ENCODE measurements at regions not wholly inside any gene's neighbourhood (a gene's known extent, or its start where the extent isn't known, plus 50 kb on each side); places are given as distances from the start of the nearest gene placed in this dataset.
A peak's percentile ranks its signal among the peaks of the same experiment; 100 is the strongest.

- DNase-seq (ENCODE audit: low spot score), result no peak
- no peak for TF ChIP-seq CTCF (IDR thresholded peaks at IDR 0.05; ENCODE audit: extremely low read depth, missing control alignments)
Measured at GRCh38 chr2:156151351-156151750, 181.2 kb downstream of the NR4A2 start.

- DNase-seq (ENCODE audit: low spot score), result peak; percentile 26
- TF ChIP-seq CTCF (IDR thresholded peaks at IDR 0.05; ENCODE audit: extremely low read depth, missing control alignments), result no peak
Measured at GRCh38 chr2:156147594-156148330, 184.8 kb downstream of the NR4A2 start.

- TF ChIP-seq CTCF (IDR thresholded peaks at IDR 0.05; ENCODE audit: extremely low read depth, missing control alignments), result no peak
- DNase-seq (ENCODE audit: low spot score), result no peak
Measured at GRCh38 chr2:156145976-156146375, 186.5 kb downstream of the NR4A2 start.

- TF ChIP-seq CTCF (IDR thresholded peaks at IDR 0.05; ENCODE audit: extremely low read depth, missing control alignments), result no peak
Measured at GRCh38 chr2:156145469-156145868, 187.1 kb downstream of the NR4A2 start.

GRCh38 chr2:156136566-156136965 lies 196.0 kb downstream of the NR4A2 start:
- no peak for TF ChIP-seq CTCF (IDR thresholded peaks at IDR 0.05; ENCODE audit: extremely low read depth, missing control alignments)
- DNase-seq (ENCODE audit: low spot score), result no peak

More at GRCh38 chr2:156145469-156145868, 187.1 kb downstream of the NR4A2 start:
- no peak for DNase-seq (ENCODE audit: low spot score)

- no peak for DNase-seq (ENCODE audit: low spot score)
- TF ChIP-seq CTCF (IDR thresholded peaks at IDR 0.05; ENCODE audit: extremely low read depth, missing control alignments), result no peak
Measured at GRCh38 chr2:156134887-156135286, 197.6 kb downstream of the NR4A2 start.

GRCh38 chr2:156132941-156133340 lies 199.6 kb downstream of the NR4A2 start:
- no peak for DNase-seq (ENCODE audit: low spot score)
- no peak for TF ChIP-seq CTCF (IDR thresholded peaks at IDR 0.05; ENCODE audit: extremely low read depth, missing control alignments)

Data from GM20000 (cell line).